ENCODE measurements at regions not wholly inside any gene's neighbourhood (a gene's known extent, or its start where the extent isn't known, plus 50 kb on each side); places are given as distances from the start of the nearest gene placed in this dataset.

DNA sequence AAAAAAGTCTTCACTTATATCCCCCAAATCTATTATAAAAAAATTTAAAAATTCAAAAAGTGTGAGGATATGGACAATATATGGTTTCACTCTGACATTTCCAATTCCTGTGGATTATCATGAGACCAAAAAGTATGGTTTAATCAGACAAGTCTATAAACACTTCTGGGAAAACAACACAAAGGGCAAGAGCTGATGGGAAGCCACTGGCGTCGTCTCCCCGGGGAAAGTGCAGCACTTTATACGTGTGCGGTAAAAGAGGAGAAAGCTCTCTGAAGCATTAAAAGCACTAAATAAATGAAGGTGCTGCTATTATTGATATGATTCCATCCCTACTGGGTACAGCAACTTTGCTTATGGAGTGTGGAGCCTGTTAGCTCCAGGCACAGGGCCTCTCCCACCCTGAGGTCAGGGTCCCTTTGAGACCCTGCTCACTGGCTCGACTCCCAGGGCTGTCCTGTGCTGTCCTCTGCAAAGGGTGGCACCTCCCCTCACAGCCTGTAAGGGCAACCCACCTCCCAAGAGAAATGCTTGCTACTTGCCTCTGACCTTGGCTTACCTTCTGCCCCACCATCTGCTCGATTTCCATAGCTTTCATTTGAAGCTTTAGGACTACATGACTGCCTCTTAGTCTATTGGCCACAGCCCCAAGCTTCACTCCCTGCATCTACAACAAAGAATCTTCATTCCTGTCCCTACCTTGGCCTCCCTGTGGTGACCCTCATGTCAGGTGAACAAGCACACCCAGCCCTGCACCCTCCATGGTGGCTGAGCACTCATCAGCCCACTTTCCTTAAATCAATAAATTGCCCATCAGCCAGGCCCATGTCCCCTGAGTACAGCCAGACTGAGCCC is 248.6 kb downstream of the HNRNPD start:
- in situ Hi-C loops (cut with HindIII; ENCODE audit: low pct_unique_long_range_greater_than_20kb, low sequenced_read_pairs) (no loop called here), intact Hi-C loops (cut with micrococcal nuclease; ENCODE audit: unreplicated experiment) (no loop called here)
- TF ChIP-seq TCF7L2 (IDR thresholded peaks at IDR 0.05; ENCODE audit: low read depth, low read length), result no peak
- TF ChIP-seq, protein P1, sequence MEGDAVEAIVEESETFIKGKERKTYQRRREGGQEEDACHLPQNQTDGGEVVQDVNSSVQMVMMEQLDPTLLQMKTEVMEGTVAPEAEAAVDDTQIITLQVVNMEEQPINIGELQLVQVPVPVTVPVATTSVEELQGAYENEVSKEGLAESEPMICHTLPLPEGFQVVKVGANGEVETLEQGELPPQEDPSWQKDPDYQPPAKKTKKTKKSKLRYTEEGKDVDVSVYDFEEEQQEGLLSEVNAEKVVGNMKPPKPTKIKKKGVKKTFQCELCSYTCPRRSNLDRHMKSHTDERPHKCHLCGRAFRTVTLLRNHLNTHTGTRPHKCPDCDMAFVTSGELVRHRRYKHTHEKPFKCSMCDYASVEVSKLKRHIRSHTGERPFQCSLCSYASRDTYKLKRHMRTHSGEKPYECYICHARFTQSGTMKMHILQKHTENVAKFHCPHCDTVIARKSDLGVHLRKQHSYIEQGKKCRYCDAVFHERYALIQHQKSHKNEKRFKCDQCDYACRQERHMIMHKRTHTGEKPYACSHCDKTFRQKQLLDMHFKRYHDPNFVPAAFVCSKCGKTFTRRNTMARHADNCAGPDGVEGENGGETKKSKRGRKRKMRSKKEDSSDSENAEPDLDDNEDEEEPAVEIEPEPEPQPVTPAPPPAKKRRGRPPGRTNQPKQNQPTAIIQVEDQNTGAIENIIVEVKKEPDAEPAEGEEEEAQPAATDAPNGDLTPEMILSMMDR (IDR thresholded peaks at IDR 0.05), result no peak
- no peak for TF ChIP-seq SIN3A (IDR thresholded peaks at IDR 0.05; ENCODE audit: borderline replicate concordance, insufficient read depth, low read depth, low read length)
- no peak for TF ChIP-seq POLR2AphosphoS5 (IDR thresholded peaks at IDR 0.05; ENCODE audit: low read depth, low read length)
- TF ChIP-seq, protein P2, sequence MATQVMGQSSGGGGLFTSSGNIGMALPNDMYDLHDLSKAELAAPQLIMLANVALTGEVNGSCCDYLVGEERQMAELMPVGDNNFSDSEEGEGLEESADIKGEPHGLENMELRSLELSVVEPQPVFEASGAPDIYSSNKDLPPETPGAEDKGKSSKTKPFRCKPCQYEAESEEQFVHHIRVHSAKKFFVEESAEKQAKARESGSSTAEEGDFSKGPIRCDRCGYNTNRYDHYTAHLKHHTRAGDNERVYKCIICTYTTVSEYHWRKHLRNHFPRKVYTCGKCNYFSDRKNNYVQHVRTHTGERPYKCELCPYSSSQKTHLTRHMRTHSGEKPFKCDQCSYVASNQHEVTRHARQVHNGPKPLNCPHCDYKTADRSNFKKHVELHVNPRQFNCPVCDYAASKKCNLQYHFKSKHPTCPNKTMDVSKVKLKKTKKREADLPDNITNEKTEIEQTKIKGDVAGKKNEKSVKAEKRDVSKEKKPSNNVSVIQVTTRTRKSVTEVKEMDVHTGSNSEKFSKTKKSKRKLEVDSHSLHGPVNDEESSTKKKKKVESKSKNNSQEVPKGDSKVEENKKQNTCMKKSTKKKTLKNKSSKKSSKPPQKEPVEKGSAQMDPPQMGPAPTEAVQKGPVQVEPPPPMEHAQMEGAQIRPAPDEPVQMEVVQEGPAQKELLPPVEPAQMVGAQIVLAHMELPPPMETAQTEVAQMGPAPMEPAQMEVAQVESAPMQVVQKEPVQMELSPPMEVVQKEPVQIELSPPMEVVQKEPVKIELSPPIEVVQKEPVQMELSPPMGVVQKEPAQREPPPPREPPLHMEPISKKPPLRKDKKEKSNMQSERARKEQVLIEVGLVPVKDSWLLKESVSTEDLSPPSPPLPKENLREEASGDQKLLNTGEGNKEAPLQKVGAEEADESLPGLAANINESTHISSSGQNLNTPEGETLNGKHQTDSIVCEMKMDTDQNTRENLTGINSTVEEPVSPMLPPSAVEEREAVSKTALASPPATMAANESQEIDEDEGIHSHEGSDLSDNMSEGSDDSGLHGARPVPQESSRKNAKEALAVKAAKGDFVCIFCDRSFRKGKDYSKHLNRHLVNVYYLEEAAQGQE (IDR thresholded peaks at IDR 0.05; ENCODE audit: insufficient read depth in 1 of 2, low read depth in 2 of 2, low read length in 1 of 2), result no peak
- no TSS peak for BruUV-seq (replicated peaks)
- ATAC-seq (no peak), DNase-seq (ENCODE audit: low read depth, low spot score) (no peak)
- POLR2A ChIA-PET, result no interaction called here
- Histone ChIP-seq H3K27me3 (ENCODE audit: control insufficient read depth, insufficient read depth, low read length) (no peaks in the 10 kb centered on the region), H3K4me3 (ENCODE audit: low read depth in 2 of 2, low read length in 2 of 2) (no peak overlapping the region), H3K36me3 (ENCODE audit: control insufficient read depth, insufficient read depth, low read length) (no peaks in the 10 kb centered on the region), H3K9me3 (ENCODE audit: control insufficient read depth, insufficient read depth, low read depth, low read length) (no peaks in the 10 kb centered on the region), H3K27ac (ENCODE audit: low read length) (no peak overlapping the region), H3K4me1 (ENCODE audit: control insufficient read depth, insufficient read depth, low read length) (no peaks in the 10 kb centered on the region)
- CTCF ChIA-PET, result no interaction called here

DNA sequence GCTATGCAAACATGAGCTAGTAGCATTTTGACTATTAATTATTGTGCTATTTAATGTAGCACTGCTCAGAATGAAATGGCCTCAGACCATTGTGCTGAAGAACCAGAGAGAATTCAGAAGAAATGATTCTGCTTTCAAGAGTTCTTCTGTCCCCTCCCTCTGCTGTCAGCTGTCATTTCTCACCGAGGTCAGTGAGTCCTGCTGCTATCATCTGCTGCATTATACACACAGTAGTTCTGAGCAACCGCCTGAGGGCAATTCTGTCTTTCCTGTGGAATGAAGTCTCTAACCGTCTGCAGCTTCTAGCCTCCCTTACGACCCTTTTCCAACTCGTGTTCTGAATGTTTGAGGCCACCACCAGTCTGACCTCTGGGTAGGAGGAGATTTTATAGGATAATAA is 249.4 kb downstream of the HNRNPD start:
- in situ Hi-C loops (cut with HindIII; ENCODE audit: low pct_unique_long_range_greater_than_20kb, low sequenced_read_pairs), result no loop called here
- TF ChIP-seq, protein P2 (IDR thresholded peaks at IDR 0.05; ENCODE audit: insufficient read depth in 1 of 2, low read depth in 2 of 2, low read length in 1 of 2), result no peak
- TF ChIP-seq, protein P1 (IDR thresholded peaks at IDR 0.05), result no peak
- TF ChIP-seq TCF7L2 (IDR thresholded peaks at IDR 0.05; ENCODE audit: low read depth, low read length) (no peak), POLR2AphosphoS5 (IDR thresholded peaks at IDR 0.05; ENCODE audit: low read depth, low read length) (no peak), SIN3A (IDR thresholded peaks at IDR 0.05; ENCODE audit: borderline replicate concordance, insufficient read depth, low read depth, low read length) (no peak)
- ChIA-PET POLR2A (no interaction called here), CTCF (no interaction called here)
- no peaks in the 10 kb centered on the region for H3K9me3 ChIP-seq (ENCODE audit: control insufficient read depth, insufficient read depth, low read depth, low read length)
- no peak overlapping the region for H3K4me3 ChIP-seq (ENCODE audit: low read depth in 2 of 2, low read length in 2 of 2)
- H3K27me3 ChIP-seq (ENCODE audit: control insufficient read depth, insufficient read depth, low read length), result no peaks in the 10 kb centered on the region
- no TSS peak for BruUV-seq (replicated peaks)
- intact Hi-C loops (cut with micrococcal nuclease; ENCODE audit: unreplicated experiment), result no loop called here
- H3K4me1 ChIP-seq (ENCODE audit: control insufficient read depth, insufficient read depth, low read length), result no peaks in the 10 kb centered on the region
- DNase-seq (ENCODE audit: low read depth, low spot score), result no peak
- no peak overlapping the region for H3K27ac ChIP-seq (ENCODE audit: low read length)
- ATAC-seq, result no peak
- H3K36me3 ChIP-seq (ENCODE audit: control insufficient read depth, insufficient read depth, low read length), result no peaks in the 10 kb centered on the region

Data from Panc1 (cell line).